A673 (cell line): ENCODE measurements at regions not wholly inside any gene's neighbourhood (a gene's known extent, or its start where the extent isn't known, plus 50 kb on each side); places are given as distances from the start of the nearest gene placed in this dataset.

Source experiments
- BruUV-seq: library from RNA; stranded (reverse); fragments of 400-500 nt; replicated peaks from 2 replicates; lab custom pipeline; 2021; lab: Mats Ljungman, UMichigan
- CTCF ChIA-PET: fragments of 300-600 bp; sonication (Branson Sonifier 250); formaldehyde crosslinking; loops from one replicate; lab custom pipeline; 2022; ENCODE audit warnings: antibody characterized with exemption; lab: Charles Lee
- POLR2A ChIA-PET: fragments of 300-600 bp; sonication (Branson Sonifier 250); formaldehyde crosslinking; loops from one replicate; lab custom pipeline; 2022; ENCODE audit warnings: antibody characterized with exemption; ENCODE audit not compliant: low non-redundant PET; lab: Charles Lee
- DNase-seq: peaks from one replicate; pipeline ENCODE4 v3.0.0-alpha.2; 2015; ENCODE audit warnings: low spot score
- H3K27ac ChIP-seq: fragments of 200-600 bp; sonication (generic); 2 replicates; pipeline ENCODE4 v1.5.1; 2016; ENCODE audit warnings: mixed run types, low read depth, mild to moderate bottlenecking, mixed read lengths, antibody characterized with exemption, low read length; ENCODE audit not compliant: poor library complexity, severe bottlenecking
- H3K27me3 ChIP-seq: fragments of 200-600 bp; sonication (generic); replicated peaks from 2 replicates; pipeline ENCODE4 v1.6.1; 2017; ENCODE audit warnings: mixed run types, low read depth, mild to moderate bottlenecking, mixed read lengths, antibody characterized with exemption, low read length; ENCODE audit not compliant: insufficient read depth, poor library complexity
- H3K36me3 ChIP-seq: fragments of 200-600 bp; sonication (generic); 2 replicates; pipeline ENCODE4 v1.6.1; 2016; ENCODE audit warnings: mixed run types, mild to moderate bottlenecking, mixed read lengths, antibody characterized with exemption, low read length; ENCODE audit not compliant: insufficient read depth, poor library complexity, severe bottlenecking
- H3K4me1 ChIP-seq: fragments of 200-600 bp; sonication (generic); 2 replicates; pipeline ENCODE4 v1.6.1; 2017; ENCODE audit warnings: mixed run types, mild to moderate bottlenecking, mixed read lengths, antibody characterized with exemption, low read length; ENCODE audit not compliant: insufficient read depth, poor library complexity, severe bottlenecking
- H3K4me3 ChIP-seq: fragments of 200-600 bp; sonication (generic); 2 replicates; pipeline ENCODE4 v1.5.1; 2016; ENCODE audit warnings: low read depth, mixed run types, mild to moderate bottlenecking, mixed read lengths, low read length; ENCODE audit not compliant: poor library complexity, severe bottlenecking
- H3K9me3 ChIP-seq: fragments of 200-600 bp; sonication (generic); 2 replicates; pipeline ENCODE4 v1.6.1; 2016; ENCODE audit warnings: mixed run types, low read depth, mild to moderate bottlenecking, mixed read lengths, antibody characterized with exemption, low read length; ENCODE audit not compliant: poor library complexity, severe bottlenecking
- EZH2 ChIP-seq: fragments of 200-600 bp; sonication (generic); IDR thresholded peaks from 2 replicates; pipeline ENCODE4 v1.6.1; 2017; ENCODE audit warnings: borderline replicate concordance, low read depth, mild to moderate bottlenecking, mixed read lengths, antibody characterized with exemption, low read length; ENCODE audit not compliant: poor library complexity, severe bottlenecking
- intact Hi-C: fragments of 100-400 bp; cut with micrococcal nuclease; formaldehyde crosslinking; loops from one replicate; pipeline ENCODE4 v1.10.0; 2022; ENCODE audit not compliant: unreplicated experiment
- TF ChIP-seq, protein P1 (sequence below): fragments of 300-800, 200-600 bp; sonication (generic); conservative IDR thresholded peaks from 2 replicates; pipeline ENCODE4 v1.5.1; 2017; ENCODE audit warnings: low read depth, mild to moderate bottlenecking, antibody characterized with exemption, low read length, moderate library complexity, mixed read lengths

DNA sequence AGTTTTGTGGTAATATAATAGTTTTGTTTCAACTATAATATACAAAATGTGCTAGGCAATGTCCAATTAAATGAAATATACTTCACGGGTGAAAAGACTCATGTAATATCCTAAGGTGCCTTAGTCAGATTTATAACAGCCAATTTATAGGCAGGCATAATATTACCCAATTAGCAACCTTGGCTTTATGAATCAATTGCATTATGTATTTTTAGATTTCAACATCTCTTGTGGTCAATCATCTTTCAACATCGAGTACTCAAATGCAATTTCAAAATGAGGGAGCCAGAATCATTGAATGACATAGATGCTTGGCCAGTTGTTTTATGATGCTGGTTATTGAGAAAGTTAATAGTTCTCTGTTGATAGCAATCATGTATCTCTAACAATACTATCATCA, 110.3 kb upstream of the SP8 start:
- CTCF ChIA-PET = no interaction called here

DNA sequence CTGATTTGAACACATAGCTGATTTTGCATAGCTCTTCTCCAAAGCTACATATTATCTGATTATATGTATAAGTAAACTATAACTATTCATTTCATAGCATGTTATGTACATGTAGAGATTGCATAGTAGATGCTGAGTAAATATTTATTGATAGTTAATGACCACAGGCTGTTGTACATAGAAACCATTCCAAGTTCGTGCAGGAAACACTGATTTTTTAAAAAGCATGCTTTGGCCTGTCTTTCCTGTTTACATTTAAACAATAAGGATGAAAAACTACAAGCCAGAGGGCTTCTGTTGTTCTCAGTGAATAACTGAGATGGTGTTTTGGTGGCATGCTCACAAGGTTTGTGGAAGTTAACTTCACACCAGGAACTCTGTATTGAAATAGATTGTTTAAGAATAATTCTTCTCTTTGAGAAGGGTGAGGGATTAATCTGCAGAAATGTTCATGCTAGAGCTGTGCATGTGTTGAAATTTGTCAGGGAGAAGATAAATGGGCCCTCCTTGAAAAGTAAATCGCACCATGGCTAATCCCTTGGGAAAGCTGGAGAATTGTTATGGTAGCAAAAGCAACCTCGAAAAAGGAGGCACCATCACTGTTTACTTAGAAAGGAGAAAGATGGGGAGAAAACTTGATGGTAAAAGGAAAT, 120.2 kb upstream of the SP8 start:
- no peaks in the 10 kb centered on the region for H3K4me1 ChIP-seq
- intact Hi-C loops = no loop called here
- no peaks in the 10 kb centered on the region for H3K36me3 ChIP-seq
- H3K27ac ChIP-seq = no peak overlapping the region
- BruUV-seq = no TSS peak
- TF ChIP-seq EZH2 = no peak
- TF ChIP-seq, protein P1, sequence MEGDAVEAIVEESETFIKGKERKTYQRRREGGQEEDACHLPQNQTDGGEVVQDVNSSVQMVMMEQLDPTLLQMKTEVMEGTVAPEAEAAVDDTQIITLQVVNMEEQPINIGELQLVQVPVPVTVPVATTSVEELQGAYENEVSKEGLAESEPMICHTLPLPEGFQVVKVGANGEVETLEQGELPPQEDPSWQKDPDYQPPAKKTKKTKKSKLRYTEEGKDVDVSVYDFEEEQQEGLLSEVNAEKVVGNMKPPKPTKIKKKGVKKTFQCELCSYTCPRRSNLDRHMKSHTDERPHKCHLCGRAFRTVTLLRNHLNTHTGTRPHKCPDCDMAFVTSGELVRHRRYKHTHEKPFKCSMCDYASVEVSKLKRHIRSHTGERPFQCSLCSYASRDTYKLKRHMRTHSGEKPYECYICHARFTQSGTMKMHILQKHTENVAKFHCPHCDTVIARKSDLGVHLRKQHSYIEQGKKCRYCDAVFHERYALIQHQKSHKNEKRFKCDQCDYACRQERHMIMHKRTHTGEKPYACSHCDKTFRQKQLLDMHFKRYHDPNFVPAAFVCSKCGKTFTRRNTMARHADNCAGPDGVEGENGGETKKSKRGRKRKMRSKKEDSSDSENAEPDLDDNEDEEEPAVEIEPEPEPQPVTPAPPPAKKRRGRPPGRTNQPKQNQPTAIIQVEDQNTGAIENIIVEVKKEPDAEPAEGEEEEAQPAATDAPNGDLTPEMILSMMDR = no peak
- CTCF ChIA-PET = no interaction called here
- POLR2A ChIA-PET = no interaction called here
- H3K9me3 ChIP-seq = no peaks in the 10 kb centered on the region
- no peak for DNase-seq
- H3K27me3 ChIP-seq = peaks cover 4% of the 10 kb centered on the region
- H3K4me3 ChIP-seq = no peak overlapping the region

More for the DNA sequence above, 110.3 kb upstream of the SP8 start:
- intact Hi-C loops = no loop called here
- Histone ChIP-seq H3K4me1 (no peaks in the 10 kb centered on the region), H3K27me3 (peaks cover 12% of the 10 kb centered on the region), H3K9me3 (no peaks in the 10 kb centered on the region), H3K27ac (no peak overlapping the region), H3K4me3 (no peak overlapping the region), H3K36me3 (no peaks in the 10 kb centered on the region)
- no peak for TF ChIP-seq EZH2
- TF ChIP-seq, protein P1 = no peak
- DNase-seq = no peak
- no TSS peak for BruUV-seq
- POLR2A ChIA-PET = no interaction called here

DNA sequence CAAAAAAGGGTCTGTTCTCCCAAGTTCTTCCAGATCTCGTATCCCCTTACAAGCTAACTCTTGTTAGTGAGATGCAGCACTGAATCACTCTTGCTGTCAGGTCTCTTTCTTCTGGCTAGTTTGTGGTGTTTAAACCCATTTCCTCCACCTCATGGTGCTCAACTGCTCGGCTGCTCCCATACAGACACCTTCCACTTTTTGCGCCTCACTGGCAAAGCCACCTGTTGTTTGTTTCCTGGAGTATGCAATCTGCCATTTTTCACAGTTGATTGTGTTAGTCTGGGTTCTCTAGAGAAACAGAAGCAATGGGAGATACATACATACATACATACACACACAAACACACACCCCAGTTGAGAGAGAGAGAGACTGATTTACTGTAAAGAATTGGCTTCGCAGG, 124.4 kb upstream of the SP8 start:
- no peaks in the 10 kb centered on the region for H3K9me3 ChIP-seq
- BruUV-seq = no TSS peak
- no peaks in the 10 kb centered on the region for H3K4me1 ChIP-seq
- TF ChIP-seq EZH2 = no peak
- TF ChIP-seq, protein P1 = no peak
- H3K4me3 ChIP-seq = no peak overlapping the region
- no peaks in the 10 kb centered on the region for H3K36me3 ChIP-seq
- peaks cover 11% of the 10 kb centered on the region for H3K27me3 ChIP-seq
- DNase-seq = no peak
- ChIA-PET CTCF (no interaction called here), POLR2A (no interaction called here)
- intact Hi-C loops = no loop called here
- H3K27ac ChIP-seq = no peak overlapping the region
